PC-3 (cell line): ENCODE measurements at regions not wholly inside any gene's neighbourhood (a gene's known extent, or its start where the extent isn't known, plus 50 kb on each side); places are given as distances from the start of the nearest gene placed in this dataset.

ENCODE experiments used
- ATAC-seq: fragments of 200-7000 bp; cut with Tn5 transposase; 2 replicates; pipeline ENCODE4 v1.9.1; 2020; ENCODE audit warnings: mild to moderate bottlenecking, moderate library complexity
- BruUV-seq: library from RNA; stranded (reverse); fragments of 400-500 nt; replicated peaks from 2 replicates; lab custom pipeline; 2021; lab: Mats Ljungman, UMichigan
- CTCF ChIA-PET: fragments of 300-600 bp; sonication (Branson Sonifier 250); formaldehyde crosslinking; loops from one replicate; lab custom pipeline; 2022; ENCODE audit warnings: antibody characterized with exemption; lab: Charles Lee
- POLR2A ChIA-PET: fragments of 300-600 bp; sonication (Branson Sonifier 250); formaldehyde crosslinking; loops from one replicate; lab custom pipeline; 2022; ENCODE audit warnings: antibody characterized with exemption; ENCODE audit not compliant: unreplicated experiment; lab: Charles Lee
- DNase-seq: peaks from one replicate; pipeline ENCODE4 v3.0.0-alpha.2; 2015
- H2AFZ ChIP-seq: fragments of 300-600 bp; sonication (generic); 2 replicates; pipeline ENCODE4 v1.6.0; 2016; ENCODE audit warnings: antibody characterized with exemption, low read length
- H3F3A ChIP-seq: fragments of 300-600 bp; sonication (generic); one replicate; pipeline ENCODE4 v1.6.0; 2017; ENCODE audit warnings: antibody characterized with exemption, low read length, control low read depth, mild to moderate bottlenecking; ENCODE audit not compliant: unreplicated experiment
- H3K27ac ChIP-seq: fragments of 300-600 bp; sonication (generic); 2 replicates; pipeline ENCODE4 v1.5.1; 2016; ENCODE audit warnings: mild to moderate bottlenecking, low read length
- H3K27me3 ChIP-seq: fragments of 300-600 bp; sonication (generic); 2 replicates; pipeline ENCODE4 v1.6.1; 2016; ENCODE audit warnings: low read length, mixed read lengths
- H3K36me3 ChIP-seq: fragments of 300-600 bp; sonication (generic); 2 replicates; pipeline ENCODE4 v1.6.1; 2016; ENCODE audit warnings: low read depth, mixed run types, low read length, mixed read lengths
- H3K4me1 ChIP-seq: fragments of 300-600 bp; sonication (generic); 2 replicates; pipeline ENCODE4 v1.5.1; 2016; ENCODE audit warnings: low read length; ENCODE audit not compliant: insufficient read depth
- H3K4me2 ChIP-seq: fragments of 300-600 bp; sonication (generic); 2 replicates; pipeline ENCODE4 v1.6.0; 2016; ENCODE audit warnings: low read length
- H3K4me3 ChIP-seq: fragments of 300-600 bp; sonication (generic); 2 replicates; pipeline ENCODE4 v1.5.1; 2016; ENCODE audit warnings: mild to moderate bottlenecking, low read length, mixed read lengths
- H3K79me2 ChIP-seq: fragments of 300-600 bp; sonication (generic); 2 replicates; pipeline ENCODE4 v1.6.1; 2017; ENCODE audit warnings: low read length, mixed read lengths
- H3K9ac ChIP-seq: fragments of 300-600 bp; sonication (generic); 2 replicates; pipeline ENCODE4 v1.6.0; 2016; ENCODE audit warnings: mild to moderate bottlenecking, low read length
- H3K9me2 ChIP-seq: fragments of 300-600 bp; sonication (generic); replicated peaks from 2 replicates; pipeline ENCODE4 v1.6.1; 2016; ENCODE audit warnings: mixed run types, low read length, mixed read lengths
- H3K9me3 ChIP-seq: fragments of 300-600 bp; sonication (generic); 2 replicates; pipeline ENCODE4 v1.6.1; 2016; ENCODE audit warnings: low read length, mixed read lengths
- H4K20me1 ChIP-seq: fragments of 300-600 bp; sonication (generic); 2 replicates; pipeline ENCODE4 v1.6.1; 2016; ENCODE audit warnings: low read length, mixed read lengths
- EZH2 ChIP-seq: fragments of 300-600 bp; sonication (generic); IDR thresholded peaks from one replicate; pipeline ENCODE4 v1.6.1; 2017; ENCODE audit warnings: antibody characterized with exemption, mild to moderate bottlenecking, low read length; ENCODE audit not compliant: unreplicated experiment
- EZH2phosphoT487 ChIP-seq: fragments of 300-600 bp; sonication (generic); IDR thresholded peaks from 2 replicates; pipeline ENCODE4 v1.6.1; 2018; ENCODE audit warnings: mild to moderate bottlenecking, antibody characterized with exemption, low read length, borderline replicate concordance
- intact Hi-C: fragments of 100-400 bp; cut with micrococcal nuclease; formaldehyde crosslinking; loops from 2 replicates; pipeline ENCODE4 v1.9.0; 2023
- TF ChIP-seq, protein P1 (sequence below): fragments of 300-600 bp; sonication (generic); conservative IDR thresholded peaks from 2 replicates; pipeline ENCODE4 v1.5.1; 2017; ENCODE audit warnings: antibody characterized with exemption, low read depth, mild to moderate bottlenecking, low read length

DNA sequence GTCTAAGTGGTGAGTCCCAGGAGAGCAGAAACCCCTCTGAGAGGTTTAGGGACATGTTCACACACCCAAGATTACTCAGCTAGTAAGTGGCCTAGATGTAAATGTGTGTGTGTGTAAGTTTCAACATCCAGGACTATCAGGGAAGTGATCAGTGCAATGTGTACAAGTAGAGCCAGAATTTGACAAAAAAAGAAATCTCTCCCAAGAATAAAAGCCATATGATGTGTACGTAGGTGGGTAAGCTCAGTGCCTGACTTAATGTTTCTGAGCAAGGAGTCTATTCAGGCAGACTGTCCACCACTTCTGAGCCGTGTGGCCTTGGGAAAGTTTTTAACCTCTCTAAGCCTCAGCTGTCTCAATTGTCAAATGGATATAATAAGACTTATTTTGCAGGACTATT is 133.8 kb upstream of the NAV2 start:
- H3K27ac ChIP-seq: no peak overlapping the region
- CTCF ChIA-PET: no interaction called here
- POLR2A ChIA-PET: no interaction called here
- BruUV-seq: no TSS peak
- no peak overlapping the region for H3K4me3 ChIP-seq
- TF ChIP-seq EZH2phosphoT487 (no peak), EZH2 (no peak)
- TF ChIP-seq, protein P1, sequence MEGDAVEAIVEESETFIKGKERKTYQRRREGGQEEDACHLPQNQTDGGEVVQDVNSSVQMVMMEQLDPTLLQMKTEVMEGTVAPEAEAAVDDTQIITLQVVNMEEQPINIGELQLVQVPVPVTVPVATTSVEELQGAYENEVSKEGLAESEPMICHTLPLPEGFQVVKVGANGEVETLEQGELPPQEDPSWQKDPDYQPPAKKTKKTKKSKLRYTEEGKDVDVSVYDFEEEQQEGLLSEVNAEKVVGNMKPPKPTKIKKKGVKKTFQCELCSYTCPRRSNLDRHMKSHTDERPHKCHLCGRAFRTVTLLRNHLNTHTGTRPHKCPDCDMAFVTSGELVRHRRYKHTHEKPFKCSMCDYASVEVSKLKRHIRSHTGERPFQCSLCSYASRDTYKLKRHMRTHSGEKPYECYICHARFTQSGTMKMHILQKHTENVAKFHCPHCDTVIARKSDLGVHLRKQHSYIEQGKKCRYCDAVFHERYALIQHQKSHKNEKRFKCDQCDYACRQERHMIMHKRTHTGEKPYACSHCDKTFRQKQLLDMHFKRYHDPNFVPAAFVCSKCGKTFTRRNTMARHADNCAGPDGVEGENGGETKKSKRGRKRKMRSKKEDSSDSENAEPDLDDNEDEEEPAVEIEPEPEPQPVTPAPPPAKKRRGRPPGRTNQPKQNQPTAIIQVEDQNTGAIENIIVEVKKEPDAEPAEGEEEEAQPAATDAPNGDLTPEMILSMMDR: no peak
- H3K9me3 ChIP-seq: no peaks in the 10 kb centered on the region
- no peaks in the 10 kb centered on the region for H3K9me2 ChIP-seq
- no peak overlapping the region for H3K9ac ChIP-seq
- no peak overlapping the region for H3K4me2 ChIP-seq
- DNase-seq: no peak
- no peaks in the 10 kb centered on the region for H3K79me2 ChIP-seq
- intact Hi-C loops: loop anchor here (1.0 to 5.0 kb wide), 3 partner anchors 17 to 101 kb away; no protein-coding TSS in a partner anchor
- H3F3A ChIP-seq: no peaks in the 10 kb centered on the region
- no peaks in the 10 kb centered on the region for H3K27me3 ChIP-seq
- H4K20me1 ChIP-seq: no peaks in the 10 kb centered on the region
- no peaks in the 10 kb centered on the region for H3K36me3 ChIP-seq
- peaks cover 33% of the 10 kb centered on the region for H3K4me1 ChIP-seq
- H2AFZ ChIP-seq: no peak overlapping the region
- ATAC-seq: no peak

DNA sequence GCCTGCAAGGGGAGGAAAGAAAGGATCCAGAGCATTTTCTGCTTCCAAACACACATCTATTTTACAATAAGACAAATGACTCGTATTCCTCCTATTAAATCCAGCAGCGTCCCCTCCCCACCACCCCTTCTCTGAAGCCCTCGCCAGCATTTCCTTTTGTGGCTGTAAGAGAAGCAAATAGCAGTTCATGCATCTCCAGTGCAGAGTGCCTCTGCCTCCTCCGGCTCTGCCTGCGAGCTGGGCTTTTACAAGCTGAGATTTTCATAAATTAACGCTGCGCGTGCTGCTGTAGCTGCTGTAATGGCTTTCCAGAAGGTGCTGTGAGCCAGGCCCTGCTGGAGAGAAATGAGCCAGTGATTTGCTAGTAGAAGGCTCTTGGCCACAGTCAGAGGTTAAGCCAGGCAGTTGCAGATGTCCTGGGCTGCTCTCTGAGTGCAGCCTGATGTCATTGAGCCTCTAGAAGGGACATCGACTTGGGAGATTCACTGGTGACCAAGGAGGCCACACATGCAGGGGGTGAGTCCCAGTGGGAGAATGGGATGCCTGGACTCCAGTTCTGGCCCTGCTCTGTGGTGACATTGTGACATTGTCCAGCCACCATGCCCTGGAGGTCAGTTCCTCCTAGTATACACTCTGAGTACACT is 134.5 kb upstream of the NAV2 start:
- Histone ChIP-seq H3K9me3 (no peaks in the 10 kb centered on the region), H3K4me3 (0 out of 2 replicates have a peak overlapping the region, but pooled peaks have one; percentile 7), H3K4me1 (peaks cover 33% of the 10 kb centered on the region), H3K9me2 (no peaks in the 10 kb centered on the region), H3K36me3 (no peaks in the 10 kb centered on the region), H3K9ac (peak overlapping the region; percentile 22; the same call in 1 of the 2 replicates), H3K79me2 (no peaks in the 10 kb centered on the region), H3K27ac (peak overlapping the region; percentile 61), H3K4me2 (peak overlapping the region; percentile 60), H3F3A (no peaks in the 10 kb centered on the region), H4K20me1 (no peaks in the 10 kb centered on the region), H3K27me3 (no peaks in the 10 kb centered on the region), H2AFZ (peak overlapping the region; percentile 54)
- CTCF ChIA-PET: interaction anchor here (0.9 kb wide), 1 partner anchor 20 kb away, joined by 4 read pairs; no protein-coding TSS in a partner anchor
- no TSS peak for BruUV-seq
- no peak for TF ChIP-seq EZH2
- TF ChIP-seq, protein P1: no peak
- TF ChIP-seq EZH2phosphoT487: no peak
- ATAC-seq (peak; percentile 95), DNase-seq (peak; percentile 62)
- POLR2A ChIA-PET: no interaction called here
- intact Hi-C loops: loop anchor here (1.0 to 5.0 kb wide), 3 partner anchors 18 to 102 kb away; no protein-coding TSS in a partner anchor

- DNase-seq: no peak
- H3K9ac ChIP-seq: peak overlapping the region; percentile 22; the same call in 1 of the 2 replicates
- H4K20me1 ChIP-seq: no peaks in the 10 kb centered on the region
- CTCF ChIA-PET: interaction anchor here (0.9 kb wide), 1 partner anchor 20 kb away, joined by 4 read pairs; no protein-coding TSS in a partner anchor
- H3K79me2 ChIP-seq: no peaks in the 10 kb centered on the region
- no TSS peak for BruUV-seq
- peak; percentile 52 for ATAC-seq
- no peaks in the 10 kb centered on the region for H3K9me2 ChIP-seq
- H3K4me3 ChIP-seq: 0 out of 2 replicates have a peak overlapping the region, but pooled peaks have one; percentile 7
- POLR2A ChIA-PET: interaction anchor here (0.6 kb wide), 1 partner anchor 16 kb away, joined by 5 read pairs; no protein-coding TSS in a partner anchor
- peak overlapping the region; percentile 61 for H3K27ac ChIP-seq
- peak overlapping the region; percentile 60 for H3K4me2 ChIP-seq
- H3K36me3 ChIP-seq: no peaks in the 10 kb centered on the region
- intact Hi-C loops: loop anchor here (5.0 kb wide), 1 partner anchor 85 kb away; no protein-coding TSS in a partner anchor
- no peaks in the 10 kb centered on the region for H3F3A ChIP-seq
- H3K4me1 ChIP-seq: peaks cover 33% of the 10 kb centered on the region
- H3K9me3 ChIP-seq: no peaks in the 10 kb centered on the region
- no peaks in the 10 kb centered on the region for H3K27me3 ChIP-seq
- no peak for TF ChIP-seq EZH2
- TF ChIP-seq EZH2phosphoT487: no peak
- TF ChIP-seq, protein P1: no peak
- H2AFZ ChIP-seq: peak overlapping the region; percentile 54
These were observed 135.2 kb upstream of the NAV2 start for GRCh38 chr11:19577391-19577975.
